Ishikawa (cell line): ENCODE measurements at regions not wholly inside any gene's neighbourhood (a gene's known extent, or its start where the extent isn't known, plus 50 kb on each side); places are given as distances from the start of the nearest gene placed in this dataset.
A peak's percentile ranks its signal among the peaks of the same experiment; 100 is the strongest.

Experiments
- CEBPB ChIP-seq: IDR thresholded peaks from 2 replicates; pipeline ENCODE4 v1.6.1; 2012
- CREB1 ChIP-seq: IDR thresholded peaks from 2 replicates; pipeline ENCODE4 v1.6.1; 2012; ENCODE audit warnings: low read depth
- EGR1 ChIP-seq: IDR thresholded peaks from 2 replicates; pipeline ENCODE4 v1.6.1; 2012
- EP300 ChIP-seq: IDR thresholded peaks from 2 replicates; pipeline ENCODE4 v1.6.1; 2012; ENCODE audit warnings: borderline replicate concordance
- FOXM1 ChIP-seq: IDR thresholded peaks from 2 replicates; pipeline ENCODE4 v1.6.1; 2012; ENCODE audit warnings: low read depth, borderline replicate concordance
- NFIC ChIP-seq: IDR thresholded peaks from 2 replicates; pipeline ENCODE4 v1.6.1; 2012
- RAD21 ChIP-seq: IDR thresholded peaks from 2 replicates; pipeline ENCODE4 v1.6.1; 2012; ENCODE audit warnings: low read depth
- TAF1 ChIP-seq: IDR thresholded peaks from 2 replicates; pipeline ENCODE4 v1.6.1; 2012; ENCODE audit warnings: low read depth, mild to moderate bottlenecking
- TCF12 ChIP-seq: IDR thresholded peaks from 2 replicates; pipeline ENCODE4 v1.6.1; 2012; ENCODE audit warnings: low read depth
- TEAD4 ChIP-seq: IDR thresholded peaks from 2 replicates; pipeline ENCODE4 v1.6.1; 2012
- YY1 ChIP-seq: IDR thresholded peaks from 2 replicates; pipeline ENCODE4 v1.6.1; 2012; ENCODE audit warnings: low read depth
- ZBTB7A ChIP-seq: IDR thresholded peaks from 2 replicates; pipeline ENCODE4 v1.6.1; 2012; ENCODE audit warnings: low read depth
- TF ChIP-seq, protein P1 (sequence below): IDR thresholded peaks from 2 replicates; pipeline ENCODE4 v1.6.1; 2012
- TF ChIP-seq, protein P2 (sequence below): IDR thresholded peaks from 2 replicates; pipeline ENCODE4 v1.6.1; 2012; ENCODE audit warnings: low read depth, mild to moderate bottlenecking
- TF ChIP-seq, protein P3 (sequence below): IDR thresholded peaks from 2 replicates; pipeline ENCODE4 v1.6.1; 2012

DNA sequence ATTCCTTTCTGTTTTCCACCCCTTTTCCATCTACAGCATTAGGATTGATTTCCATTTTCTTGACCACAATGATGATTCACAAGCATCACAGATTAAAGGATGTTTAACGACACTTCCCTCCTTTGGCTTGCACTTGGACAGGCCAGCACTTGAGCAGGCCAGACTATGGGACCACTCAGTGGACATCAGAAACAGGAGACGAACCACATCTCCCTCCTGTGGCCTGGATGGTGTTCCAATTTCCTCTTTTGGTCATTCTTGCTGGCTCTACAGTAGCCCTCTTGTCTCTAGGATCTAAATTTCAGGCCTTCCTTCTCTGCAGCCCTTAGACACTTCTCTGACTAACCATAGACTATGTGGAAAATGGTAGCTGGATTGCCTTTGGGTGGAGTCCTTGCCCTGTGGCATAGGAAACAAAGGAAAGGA is 78.8 kb upstream of the BOC start:
- TF ChIP-seq EP300: no peak
- TF ChIP-seq, protein P1, sequence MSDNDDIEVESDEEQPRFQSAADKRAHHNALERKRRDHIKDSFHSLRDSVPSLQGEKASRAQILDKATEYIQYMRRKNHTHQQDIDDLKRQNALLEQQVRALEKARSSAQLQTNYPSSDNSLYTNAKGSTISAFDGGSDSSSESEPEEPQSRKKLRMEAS: no peak
- TF ChIP-seq, protein P2, sequence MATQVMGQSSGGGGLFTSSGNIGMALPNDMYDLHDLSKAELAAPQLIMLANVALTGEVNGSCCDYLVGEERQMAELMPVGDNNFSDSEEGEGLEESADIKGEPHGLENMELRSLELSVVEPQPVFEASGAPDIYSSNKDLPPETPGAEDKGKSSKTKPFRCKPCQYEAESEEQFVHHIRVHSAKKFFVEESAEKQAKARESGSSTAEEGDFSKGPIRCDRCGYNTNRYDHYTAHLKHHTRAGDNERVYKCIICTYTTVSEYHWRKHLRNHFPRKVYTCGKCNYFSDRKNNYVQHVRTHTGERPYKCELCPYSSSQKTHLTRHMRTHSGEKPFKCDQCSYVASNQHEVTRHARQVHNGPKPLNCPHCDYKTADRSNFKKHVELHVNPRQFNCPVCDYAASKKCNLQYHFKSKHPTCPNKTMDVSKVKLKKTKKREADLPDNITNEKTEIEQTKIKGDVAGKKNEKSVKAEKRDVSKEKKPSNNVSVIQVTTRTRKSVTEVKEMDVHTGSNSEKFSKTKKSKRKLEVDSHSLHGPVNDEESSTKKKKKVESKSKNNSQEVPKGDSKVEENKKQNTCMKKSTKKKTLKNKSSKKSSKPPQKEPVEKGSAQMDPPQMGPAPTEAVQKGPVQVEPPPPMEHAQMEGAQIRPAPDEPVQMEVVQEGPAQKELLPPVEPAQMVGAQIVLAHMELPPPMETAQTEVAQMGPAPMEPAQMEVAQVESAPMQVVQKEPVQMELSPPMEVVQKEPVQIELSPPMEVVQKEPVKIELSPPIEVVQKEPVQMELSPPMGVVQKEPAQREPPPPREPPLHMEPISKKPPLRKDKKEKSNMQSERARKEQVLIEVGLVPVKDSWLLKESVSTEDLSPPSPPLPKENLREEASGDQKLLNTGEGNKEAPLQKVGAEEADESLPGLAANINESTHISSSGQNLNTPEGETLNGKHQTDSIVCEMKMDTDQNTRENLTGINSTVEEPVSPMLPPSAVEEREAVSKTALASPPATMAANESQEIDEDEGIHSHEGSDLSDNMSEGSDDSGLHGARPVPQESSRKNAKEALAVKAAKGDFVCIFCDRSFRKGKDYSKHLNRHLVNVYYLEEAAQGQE: no peak
- no peak for TF ChIP-seq YY1
- no peak for TF ChIP-seq NFIC
- TF ChIP-seq RAD21: no peak
- TF ChIP-seq TCF12: no peak
- TF ChIP-seq EGR1: no peak

DNA sequence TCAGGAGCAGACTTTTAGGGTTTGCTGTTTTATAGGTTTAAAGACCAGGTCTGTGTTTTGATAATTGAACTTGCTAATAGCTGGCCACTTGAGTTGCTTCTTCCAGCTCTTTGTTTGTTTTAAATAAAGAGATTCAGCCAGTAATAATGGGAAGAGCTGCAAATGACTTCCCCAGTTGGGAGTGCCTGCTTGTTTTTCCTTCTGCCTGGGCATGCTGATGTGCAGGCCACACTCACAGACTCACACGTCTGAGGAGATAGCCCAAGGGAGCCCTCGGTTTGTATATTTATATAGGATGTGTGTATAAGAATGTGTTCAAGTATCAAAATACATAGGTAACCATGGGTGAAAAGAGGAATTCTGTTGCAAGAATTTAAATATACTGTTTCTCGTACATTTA is 78.2 kb upstream of the BOC start:
- TF ChIP-seq YY1: no peak

DNA sequence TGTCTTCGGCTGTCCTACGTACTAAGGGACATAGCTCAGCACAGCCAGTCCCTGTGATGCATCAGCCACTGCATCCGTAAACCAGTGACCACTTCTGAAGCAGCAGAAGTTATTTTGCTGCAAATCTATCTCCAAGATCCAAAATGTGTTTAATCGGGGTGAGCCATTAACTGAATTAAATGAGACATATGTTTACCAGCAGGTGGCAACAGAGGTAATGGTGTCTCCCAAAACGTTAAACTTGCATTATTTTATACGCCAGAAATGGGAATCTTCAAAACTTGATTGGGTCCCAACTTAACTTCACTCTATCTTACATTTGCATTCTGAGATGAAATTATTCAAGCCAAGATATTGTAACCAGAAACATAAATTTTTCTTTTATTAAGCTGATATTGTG is 75.3 kb upstream of the BOC start:
- peak; percentile 84 for TF ChIP-seq RAD21
- no peak for TF ChIP-seq EP300
- no peak for TF ChIP-seq EGR1

DNA sequence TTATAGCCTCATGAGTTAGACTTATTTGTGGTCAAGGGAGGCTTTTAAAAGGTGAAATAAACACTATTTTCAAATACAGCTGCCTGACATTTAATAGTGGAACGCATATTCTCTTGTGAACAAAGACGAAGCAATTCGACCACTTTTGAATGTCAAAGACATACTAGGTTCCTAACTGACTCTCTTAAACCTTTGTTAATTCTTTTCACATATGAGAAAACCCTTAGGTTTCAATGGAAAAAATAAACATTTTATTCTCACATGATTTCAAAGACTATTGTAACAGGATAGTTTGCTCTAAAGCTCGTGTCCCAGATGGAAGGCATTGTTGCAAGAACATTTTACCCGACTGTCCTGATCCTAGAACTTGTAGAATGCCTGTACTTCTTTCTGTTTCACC is 74.8 kb upstream of the BOC start:
- TF ChIP-seq TCF12: no peak
- TF ChIP-seq, protein P1: no peak
- no peak for TF ChIP-seq EP300
- TF ChIP-seq ZBTB7A: no peak
- TF ChIP-seq, protein P3, sequence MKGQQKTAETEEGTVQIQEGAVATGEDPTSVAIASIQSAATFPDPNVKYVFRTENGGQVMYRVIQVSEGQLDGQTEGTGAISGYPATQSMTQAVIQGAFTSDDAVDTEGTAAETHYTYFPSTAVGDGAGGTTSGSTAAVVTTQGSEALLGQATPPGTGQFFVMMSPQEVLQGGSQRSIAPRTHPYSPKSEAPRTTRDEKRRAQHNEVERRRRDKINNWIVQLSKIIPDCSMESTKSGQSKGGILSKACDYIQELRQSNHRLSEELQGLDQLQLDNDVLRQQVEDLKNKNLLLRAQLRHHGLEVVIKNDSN: no peak
- no peak for TF ChIP-seq TEAD4
- TF ChIP-seq, protein P2: no peak
- TF ChIP-seq CREB1: no peak
- no peak for TF ChIP-seq RAD21

DNA sequence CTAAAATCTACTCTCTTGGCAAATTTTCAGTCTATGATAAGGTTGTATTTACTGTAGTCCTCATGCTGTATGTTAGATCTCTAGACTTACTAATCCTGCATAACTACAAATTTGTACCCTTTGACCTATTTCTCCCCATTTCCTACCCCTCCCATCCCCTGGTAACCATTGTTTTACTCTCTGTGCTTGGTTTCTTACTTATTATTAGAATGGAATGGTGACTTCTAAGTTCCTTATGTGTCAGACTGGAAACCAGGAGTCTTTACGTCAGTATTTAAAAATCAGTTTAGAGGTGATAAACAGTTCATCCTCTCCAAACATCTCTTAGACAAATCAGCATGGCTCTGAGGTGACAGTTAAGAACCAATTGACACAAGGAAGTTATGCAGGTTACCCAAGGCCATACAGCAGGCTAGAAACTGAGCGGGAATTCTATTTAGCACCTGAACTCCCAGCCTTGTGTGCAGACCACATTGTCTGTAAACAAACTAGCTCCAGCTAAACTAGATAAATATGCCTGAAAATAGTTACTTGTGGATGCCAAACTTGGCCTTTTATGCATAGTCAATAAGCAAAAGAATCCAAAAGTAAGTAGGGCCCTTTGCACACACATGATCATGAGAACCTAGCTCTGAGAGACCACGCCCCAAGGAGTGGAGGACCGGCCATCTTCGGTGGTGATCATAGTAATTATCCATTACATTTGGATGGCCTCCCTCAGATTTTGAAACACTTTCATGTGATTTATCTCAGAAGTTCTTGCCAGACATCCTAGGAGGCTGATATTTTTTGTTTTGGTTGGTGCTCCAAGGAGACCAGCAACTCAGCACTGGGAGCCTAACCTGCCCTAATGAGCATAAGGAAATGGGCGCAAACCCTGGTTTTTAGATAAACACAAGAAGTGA is 72.3 kb upstream of the BOC start:
- TF ChIP-seq RAD21: no peak
- no peak for TF ChIP-seq CEBPB
- TF ChIP-seq, protein P1: no peak
- no peak for TF ChIP-seq EP300
- no peak for TF ChIP-seq TAF1
- TF ChIP-seq FOXM1: no peak
- TF ChIP-seq TEAD4: no peak
- no peak for TF ChIP-seq EGR1
- no peak for TF ChIP-seq YY1
- no peak for TF ChIP-seq TCF12
- TF ChIP-seq, protein P3: no peak
- no peak for TF ChIP-seq ZBTB7A
- TF ChIP-seq, protein P2: no peak
- TF ChIP-seq CREB1: no peak
- TF ChIP-seq NFIC: no peak
